LNCaP clone FGC (cell line): ENCODE measurements at regions not wholly inside any gene's neighbourhood (a gene's known extent, or its start where the extent isn't known, plus 50 kb on each side); places are given as distances from the start of the nearest gene placed in this dataset.

ENCODE experiments used
- DNase-seq: peaks from one replicate; pipeline ENCODE4 v3.0.0-alpha.2; 2011; ENCODE audit warnings: low read depth
- H3K4me3 ChIP-seq: 2 replicates; pipeline ENCODE4 v1.5.1; 2011; ENCODE audit warnings: mild to moderate bottlenecking, low read depth, low read length, control low read depth
- TF ChIP-seq, protein P1 (sequence below): IDR thresholded peaks from 2 replicates; pipeline ENCODE4 v1.5.1; 2012; ENCODE audit warnings: mild to moderate bottlenecking; ENCODE audit not compliant: control insufficient read depth, insufficient read depth; ENCODE audit errors: extremely low read depth

DNA sequence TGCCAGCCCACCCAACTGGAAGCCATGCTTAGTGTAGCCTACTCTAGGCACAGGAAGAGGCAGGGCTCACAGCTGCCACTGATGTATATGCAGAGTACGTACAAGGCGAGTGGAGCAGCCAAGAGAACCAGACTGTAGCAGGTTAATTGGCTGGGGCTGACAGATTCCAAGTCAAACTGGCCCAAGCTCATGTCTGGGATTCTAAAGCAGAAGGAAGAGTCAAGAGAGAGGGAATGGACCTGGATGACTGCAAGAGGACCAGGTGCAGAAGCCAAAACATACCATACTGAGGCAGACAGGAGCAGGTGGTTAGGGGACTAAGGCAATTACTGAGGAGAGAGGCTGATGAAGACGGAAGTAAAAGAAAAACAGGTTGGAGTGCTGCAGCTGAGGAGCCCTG lies 51.3 kb upstream of the LRRN2 start:
- no peak overlapping the region for H3K4me3 ChIP-seq
- no peak for DNase-seq
- TF ChIP-seq, protein P1, sequence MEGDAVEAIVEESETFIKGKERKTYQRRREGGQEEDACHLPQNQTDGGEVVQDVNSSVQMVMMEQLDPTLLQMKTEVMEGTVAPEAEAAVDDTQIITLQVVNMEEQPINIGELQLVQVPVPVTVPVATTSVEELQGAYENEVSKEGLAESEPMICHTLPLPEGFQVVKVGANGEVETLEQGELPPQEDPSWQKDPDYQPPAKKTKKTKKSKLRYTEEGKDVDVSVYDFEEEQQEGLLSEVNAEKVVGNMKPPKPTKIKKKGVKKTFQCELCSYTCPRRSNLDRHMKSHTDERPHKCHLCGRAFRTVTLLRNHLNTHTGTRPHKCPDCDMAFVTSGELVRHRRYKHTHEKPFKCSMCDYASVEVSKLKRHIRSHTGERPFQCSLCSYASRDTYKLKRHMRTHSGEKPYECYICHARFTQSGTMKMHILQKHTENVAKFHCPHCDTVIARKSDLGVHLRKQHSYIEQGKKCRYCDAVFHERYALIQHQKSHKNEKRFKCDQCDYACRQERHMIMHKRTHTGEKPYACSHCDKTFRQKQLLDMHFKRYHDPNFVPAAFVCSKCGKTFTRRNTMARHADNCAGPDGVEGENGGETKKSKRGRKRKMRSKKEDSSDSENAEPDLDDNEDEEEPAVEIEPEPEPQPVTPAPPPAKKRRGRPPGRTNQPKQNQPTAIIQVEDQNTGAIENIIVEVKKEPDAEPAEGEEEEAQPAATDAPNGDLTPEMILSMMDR = no peak

DNA sequence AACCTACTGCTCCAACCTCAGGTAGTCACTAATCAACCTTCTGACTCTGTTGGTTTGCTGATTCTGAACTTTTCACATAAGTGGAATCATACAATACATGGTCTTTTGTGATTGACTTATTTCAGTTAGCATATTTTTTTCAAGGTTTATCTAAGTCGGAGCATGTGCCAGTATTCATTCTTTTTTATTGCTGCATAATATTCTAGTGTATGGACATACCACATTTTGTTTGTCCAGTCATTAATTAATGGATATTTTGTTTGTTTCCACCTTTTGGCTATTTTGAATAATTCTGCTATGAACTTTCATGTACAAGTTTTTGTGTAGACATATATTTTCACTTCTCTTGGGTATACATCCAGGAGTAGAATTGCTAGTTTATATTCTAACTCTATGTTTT lies 53.0 kb upstream of the LRRN2 start:
- DNase-seq = no peak
- H3K4me3 ChIP-seq = no peak overlapping the region
- TF ChIP-seq, protein P1 = no peak

DNA sequence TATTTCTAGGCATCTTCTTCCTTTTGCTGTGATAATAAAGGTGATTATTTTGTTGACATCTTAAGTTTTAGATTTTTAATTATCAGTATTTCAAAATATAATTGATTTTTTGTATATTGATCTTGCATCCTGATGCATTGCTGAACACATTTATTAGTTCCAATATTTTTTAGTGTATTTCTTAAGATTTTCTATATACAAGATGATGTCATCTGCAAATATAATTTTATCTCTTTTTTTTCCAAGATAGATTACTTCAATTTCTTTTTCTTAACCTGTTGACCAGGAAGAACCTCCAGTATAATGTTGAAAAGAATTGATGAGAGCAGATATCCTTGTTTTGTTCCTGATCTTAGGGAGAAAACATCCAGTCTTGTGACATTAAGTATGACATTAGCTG lies 54.8 kb upstream of the LRRN2 start:
- no peak overlapping the region for H3K4me3 ChIP-seq
- DNase-seq = no peak
- TF ChIP-seq, protein P1 = no peak

DNA sequence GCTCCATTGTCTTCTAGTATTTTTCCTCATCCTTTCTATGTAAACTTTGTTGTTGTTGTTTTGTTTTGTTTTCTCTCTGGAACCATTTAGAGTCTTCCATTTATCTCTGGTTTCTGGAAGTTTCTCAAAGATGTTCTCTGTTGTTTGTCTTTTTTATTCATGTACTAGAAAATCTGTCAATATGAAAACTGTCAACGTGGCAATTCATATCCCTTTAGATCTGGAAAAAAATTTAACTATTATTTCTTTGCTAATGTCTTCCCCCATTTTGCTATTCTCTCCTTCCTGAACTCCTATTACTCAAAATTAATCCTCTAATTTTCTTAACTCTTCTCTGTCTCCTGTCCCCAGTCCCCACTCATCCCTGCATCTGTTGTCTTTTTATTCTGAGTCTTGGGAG lies 55.9 kb upstream of the LRRN2 start:
- DNase-seq = no peak
- no peak overlapping the region for H3K4me3 ChIP-seq
- TF ChIP-seq, protein P1 = no peak

DNA sequence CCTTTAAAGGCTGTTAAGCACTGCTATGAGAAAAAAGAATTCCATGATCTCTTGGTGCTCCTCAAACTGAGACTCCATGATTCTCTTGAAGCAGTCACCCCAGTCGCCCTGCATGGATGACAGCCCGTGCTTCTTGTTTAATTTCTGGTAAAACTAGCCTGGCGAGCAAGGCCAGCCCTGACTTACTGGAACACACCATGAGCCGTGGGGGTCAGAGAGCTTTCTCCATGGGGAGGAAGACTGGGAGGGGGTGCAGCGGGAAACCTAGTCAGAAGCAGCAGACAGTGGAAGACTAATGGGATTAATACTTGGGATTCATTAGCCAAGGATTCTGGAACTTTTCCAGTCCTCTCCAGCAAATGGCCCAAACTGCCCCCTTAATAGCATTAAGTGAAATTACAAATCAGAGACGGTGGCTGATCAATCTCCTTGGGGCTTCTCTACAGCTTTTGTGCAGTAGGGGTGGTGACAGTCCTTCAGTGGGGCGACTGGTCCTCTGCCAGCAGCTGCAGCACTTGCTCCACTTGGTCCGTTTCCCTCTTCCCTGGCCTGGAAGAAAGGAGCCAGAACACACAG lies 57.2 kb upstream of the LRRN2 start:
- TF ChIP-seq, protein P1 = no peak
- no peak overlapping the region for H3K4me3 ChIP-seq
- DNase-seq = no peak

DNA sequence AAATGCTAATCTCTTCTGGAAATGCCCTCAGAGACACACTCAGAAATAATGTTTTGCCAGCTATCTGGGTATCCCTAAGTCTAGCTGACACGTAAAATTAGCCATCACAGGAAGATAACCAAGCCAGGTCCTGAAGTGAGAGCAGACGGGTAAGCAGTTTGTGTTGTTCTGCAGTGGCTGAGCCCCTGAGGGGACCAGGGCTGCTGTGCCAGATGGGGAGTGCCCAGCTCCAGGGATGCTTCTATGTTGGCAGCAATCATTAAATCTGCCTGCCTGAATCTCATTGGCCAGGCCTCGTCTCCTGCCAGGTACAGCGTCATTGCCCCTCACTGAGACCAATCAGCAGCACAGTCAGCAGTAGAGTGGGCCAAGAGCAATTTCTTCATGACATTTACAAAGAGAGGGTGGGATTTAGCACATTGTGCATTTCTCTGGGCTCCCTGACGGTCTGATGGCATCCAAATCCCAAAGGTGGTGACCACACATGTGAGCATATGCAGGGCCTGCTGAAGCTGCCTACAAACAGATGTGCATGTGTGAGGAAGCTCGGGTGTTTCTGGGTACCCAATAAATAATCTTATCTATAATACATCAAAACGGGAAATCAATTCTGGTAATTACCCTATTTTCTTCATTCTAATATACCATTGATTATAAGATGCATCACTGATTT lies 58.7 kb upstream of the LRRN2 start:
- no peak overlapping the region for H3K4me3 ChIP-seq
- DNase-seq = no peak
- TF ChIP-seq, protein P1 = no peak
